Neural cell (in vitro differentiated cells): ENCODE measurements at regions not wholly inside any gene's neighbourhood (a gene's known extent, or its start where the extent isn't known, plus 50 kb on each side); places are given as distances from the start of the nearest gene placed in this dataset.

Experiments used
- H2AFZ ChIP-seq: fragments of 200-600, 300-800 bp; sonication (generic), shearing (Covaris generic); 2 replicates; pipeline ENCODE4 v1.6.0; 2014; ENCODE audit warnings: low read depth, mild to moderate bottlenecking, antibody characterized with exemption, low read length, moderate library complexity
- H3F3A ChIP-seq: fragments of 200-600 bp; shearing (Covaris generic); 2 replicates; pipeline ENCODE4 v1.6.1; 2016; ENCODE audit warnings: mild to moderate bottlenecking, moderate library complexity, mixed read lengths, antibody characterized with exemption, low read length; ENCODE audit not compliant: insufficient read depth, poor library complexity, severe bottlenecking
- H3K27ac ChIP-seq: fragments of 200-600, 300-800 bp; sonication (generic), shearing (Covaris generic); 2 replicates; pipeline ENCODE4 v1.5.1; 2014; ENCODE audit warnings: mild to moderate bottlenecking, low read length, moderate library complexity
- H3K27me3 ChIP-seq: fragments of 300-800, 200-600 bp; sonication (generic), shearing (Covaris generic); 2 replicates; pipeline ENCODE4 v1.6.0; 2014; ENCODE audit warnings: mild to moderate bottlenecking, low read depth, low read length, moderate library complexity; ENCODE audit not compliant: insufficient read depth
- H3K36me3 ChIP-seq: fragments of 300-800, 200-600 bp; sonication (generic), shearing (Covaris generic); 2 replicates; pipeline ENCODE4 v1.5.1; 2014; ENCODE audit warnings: mild to moderate bottlenecking, antibody characterized with exemption, low read length, moderate library complexity; ENCODE audit not compliant: insufficient read depth
- H3K4me2 ChIP-seq: fragments of 300-800, 200-600 bp; sonication (generic), shearing (Covaris generic); 2 replicates; pipeline ENCODE4 v1.6.0; 2014; ENCODE audit warnings: mild to moderate bottlenecking, low read length
- H3K4me3 ChIP-seq: fragments of 300-800, 200-600 bp; sonication (generic), shearing (Covaris generic); 2 replicates; pipeline ENCODE4 v1.5.1; 2014; ENCODE audit warnings: mild to moderate bottlenecking, low read length, moderate library complexity
- H3K79me2 ChIP-seq: fragments of 200-600 bp; shearing (Covaris generic); replicated peaks from 2 replicates; pipeline ENCODE4 v1.6.0; 2014; ENCODE audit warnings: mild to moderate bottlenecking, low read length, moderate library complexity; ENCODE audit not compliant: insufficient read depth
- H3K9ac ChIP-seq: fragments of 300-800, 200-600 bp; sonication (generic), shearing (Covaris generic); 2 replicates; pipeline ENCODE4 v1.6.1; 2016; ENCODE audit warnings: mild to moderate bottlenecking, low read length, mixed read lengths
- H3K9me2 ChIP-seq: fragments of 200-600 bp; shearing (Covaris generic); 2 replicates; pipeline ENCODE4 v1.6.1; 2016; ENCODE audit warnings: mild to moderate bottlenecking, low read length, mixed read lengths; ENCODE audit not compliant: insufficient read depth
- H3K9me3 ChIP-seq: fragments of 200-600, 300-800 bp; sonication (generic), shearing (Covaris generic); 2 replicates; pipeline ENCODE4 v1.6.1; 2016; ENCODE audit warnings: mild to moderate bottlenecking, mixed run types, low read length, moderate library complexity, mixed read lengths
- H4K20me1 ChIP-seq: fragments of 200-600 bp; shearing (Covaris generic); 2 replicates; pipeline ENCODE4 v1.6.1; 2016; ENCODE audit warnings: mild to moderate bottlenecking, mixed run types; ENCODE audit not compliant: insufficient read depth
- EP300 ChIP-seq: fragments of 450-650 bp; conservative IDR thresholded peaks from 2 replicates; pipeline ENCODE4 v1.6.1; 2014; ENCODE audit warnings: antibody characterized with exemption, mild to moderate bottlenecking, moderate library complexity; ENCODE audit not compliant: poor library complexity, severe bottlenecking
- EZH2 ChIP-seq: fragments of 200-600, 300-800 bp; shearing (Covaris generic), sonication (generic); IDR thresholded peaks from 2 replicates; pipeline ENCODE4 v1.6.1; 2014; ENCODE audit warnings: antibody characterized with exemption, low read length, borderline replicate concordance, mild to moderate bottlenecking; ENCODE audit not compliant: insufficient read depth, poor library complexity, severe bottlenecking
- MXI1 ChIP-seq: fragments of 450-650 bp; conservative IDR thresholded peaks from 2 replicates; pipeline ENCODE4 v1.6.1; 2014; ENCODE audit warnings: antibody characterized with exemption, mild to moderate bottlenecking; ENCODE audit not compliant: poor library complexity, severe bottlenecking
- POLR2AphosphoS5 ChIP-seq: IDR thresholded peaks from 2 replicates; pipeline ENCODE4 v1.6.1; 2012
- RAD21 ChIP-seq: fragments of 450-650 bp; conservative IDR thresholded peaks from 2 replicates; pipeline ENCODE4 v1.6.1; 2014; ENCODE audit warnings: antibody characterized with exemption, mild to moderate bottlenecking, moderate library complexity
- REST ChIP-seq: IDR thresholded peaks from 2 replicates; pipeline ENCODE4 v1.6.1; 2012; ENCODE audit warnings: borderline replicate concordance
- SMC3 ChIP-seq: fragments of 450-650 bp; conservative IDR thresholded peaks from 2 replicates; pipeline ENCODE4 v1.6.1; 2014; ENCODE audit warnings: antibody characterized with exemption, mild to moderate bottlenecking, moderate library complexity; ENCODE audit not compliant: poor library complexity
- TAF1 ChIP-seq: IDR thresholded peaks from 2 replicates; pipeline ENCODE4 v1.6.1; 2012; ENCODE audit warnings: low read depth
- TF ChIP-seq, protein P1 (sequence below): fragments of 450-650 bp; IDR thresholded peaks from 2 replicates; pipeline ENCODE4 v1.5.1; 2014; ENCODE audit warnings: antibody characterized with exemption, mild to moderate bottlenecking, moderate library complexity; ENCODE audit not compliant: poor library complexity, severe bottlenecking

DNA sequence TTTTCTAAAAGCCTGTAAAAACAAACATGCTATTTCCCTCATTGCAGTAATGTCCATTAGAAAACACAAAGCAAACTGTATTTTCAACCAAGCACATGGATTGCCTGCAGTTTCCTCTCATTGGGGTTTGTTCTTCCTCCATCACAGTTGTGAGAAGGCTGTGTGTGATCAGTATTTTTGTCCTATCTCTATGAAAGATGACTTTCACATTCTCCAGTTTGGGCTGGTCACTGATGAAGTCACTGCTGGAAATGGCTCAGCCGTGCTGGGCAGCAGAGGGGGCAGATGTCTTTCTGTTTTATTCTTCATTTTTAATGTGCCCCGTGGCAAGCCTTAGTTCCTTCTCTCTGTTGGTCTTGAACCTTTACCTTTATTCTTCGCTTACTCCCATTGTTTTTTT lies 288.9 kb upstream of the MPDZ start:
- TF ChIP-seq TAF1 (no peak), RAD21 (no peak), MXI1 (no peak), POLR2AphosphoS5 (no peak), EP300 (no peak), EZH2 (no peak), SMC3 (no peak), REST (no peak)
- TF ChIP-seq, protein P1, sequence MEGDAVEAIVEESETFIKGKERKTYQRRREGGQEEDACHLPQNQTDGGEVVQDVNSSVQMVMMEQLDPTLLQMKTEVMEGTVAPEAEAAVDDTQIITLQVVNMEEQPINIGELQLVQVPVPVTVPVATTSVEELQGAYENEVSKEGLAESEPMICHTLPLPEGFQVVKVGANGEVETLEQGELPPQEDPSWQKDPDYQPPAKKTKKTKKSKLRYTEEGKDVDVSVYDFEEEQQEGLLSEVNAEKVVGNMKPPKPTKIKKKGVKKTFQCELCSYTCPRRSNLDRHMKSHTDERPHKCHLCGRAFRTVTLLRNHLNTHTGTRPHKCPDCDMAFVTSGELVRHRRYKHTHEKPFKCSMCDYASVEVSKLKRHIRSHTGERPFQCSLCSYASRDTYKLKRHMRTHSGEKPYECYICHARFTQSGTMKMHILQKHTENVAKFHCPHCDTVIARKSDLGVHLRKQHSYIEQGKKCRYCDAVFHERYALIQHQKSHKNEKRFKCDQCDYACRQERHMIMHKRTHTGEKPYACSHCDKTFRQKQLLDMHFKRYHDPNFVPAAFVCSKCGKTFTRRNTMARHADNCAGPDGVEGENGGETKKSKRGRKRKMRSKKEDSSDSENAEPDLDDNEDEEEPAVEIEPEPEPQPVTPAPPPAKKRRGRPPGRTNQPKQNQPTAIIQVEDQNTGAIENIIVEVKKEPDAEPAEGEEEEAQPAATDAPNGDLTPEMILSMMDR, result no peak
- Histone ChIP-seq H3K27ac (no peak overlapping the region), H3K4me2 (no peak overlapping the region)

DNA sequence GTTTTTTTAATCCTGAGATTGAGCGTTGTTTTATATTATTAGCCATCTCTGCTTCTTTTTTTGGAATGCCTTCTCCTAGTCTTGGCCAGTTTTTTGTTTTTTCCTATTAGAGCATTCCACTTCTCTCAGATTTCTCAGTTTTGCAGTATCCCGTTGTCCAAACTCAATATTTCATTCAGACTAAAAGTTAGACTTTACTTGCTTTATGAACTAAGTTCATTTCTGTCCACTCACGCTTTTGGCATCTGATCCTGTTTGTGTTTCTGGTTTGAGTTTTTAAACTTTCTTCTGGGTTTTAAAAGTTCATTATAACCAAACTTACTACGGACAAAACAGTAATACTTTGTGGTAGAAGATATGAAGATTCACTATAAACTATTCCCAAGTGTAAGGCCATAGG lies 288.3 kb upstream of the MPDZ start:
- Histone ChIP-seq H3K79me2 (no peaks in the 10 kb centered on the region), H4K20me1 (no peaks in the 10 kb centered on the region), H3K4me3 (no peak overlapping the region), H3K9ac (no peak overlapping the region), H3K27ac (no peak overlapping the region), H2AFZ (no peak overlapping the region), H3K27me3 (peaks cover 13% of the 10 kb centered on the region), H3K9me2 (no peaks in the 10 kb centered on the region), H3K9me3 (no peaks in the 10 kb centered on the region), H3K4me2 (no peak overlapping the region), H3F3A (no peaks in the 10 kb centered on the region), H3K36me3 (no peaks in the 10 kb centered on the region)
- TF ChIP-seq EP300 (no peak), POLR2AphosphoS5 (no peak), EZH2 (no peak), RAD21 (no peak), TAF1 (no peak), MXI1 (no peak), REST (no peak), SMC3 (no peak)
- TF ChIP-seq, protein P1, result no peak

More for the DNA sequence above, 288.9 kb upstream of the MPDZ start:
- H4K20me1 ChIP-seq, result no peaks in the 10 kb centered on the region
- H3K79me2 ChIP-seq, result no peaks in the 10 kb centered on the region
- H3K9me2 ChIP-seq, result no peaks in the 10 kb centered on the region
- H3K9me3 ChIP-seq, result no peaks in the 10 kb centered on the region
- H3K4me3 ChIP-seq, result no peak overlapping the region
- no peaks in the 10 kb centered on the region for H3K36me3 ChIP-seq
- peaks cover 13% of the 10 kb centered on the region for H3K27me3 ChIP-seq
- H3F3A ChIP-seq, result no peaks in the 10 kb centered on the region
- no peak overlapping the region for H2AFZ ChIP-seq
- H3K9ac ChIP-seq, result no peak overlapping the region
